HG03565 (cell line): ENCODE measurements at regions not wholly inside any gene's neighbourhood (a gene's known extent, or its start where the extent isn't known, plus 50 kb on each side); places are given as distances from the start of the nearest gene placed in this dataset.

Experiments
- ATAC-seq: cut with Tn5 transposase; IDR thresholded peaks from one replicate; pipeline ENCODE4 v1.9.1; 2021; ENCODE audit warnings: mild to moderate bottlenecking, moderate library complexity; ENCODE audit not compliant: unreplicated experiment

- ATAC-seq = no peak
These were observed 74.5 kb upstream of the MAP1B start for GRCh38 chr5:72032788-72033187.

GRCh38 chr5:72034770-72035169 is 72.5 kb upstream of the MAP1B start:
- no peak for ATAC-seq

- ATAC-seq = no peak
These were observed 71.4 kb upstream of the MAP1B start for GRCh38 chr5:72035831-72036230.

DNA sequence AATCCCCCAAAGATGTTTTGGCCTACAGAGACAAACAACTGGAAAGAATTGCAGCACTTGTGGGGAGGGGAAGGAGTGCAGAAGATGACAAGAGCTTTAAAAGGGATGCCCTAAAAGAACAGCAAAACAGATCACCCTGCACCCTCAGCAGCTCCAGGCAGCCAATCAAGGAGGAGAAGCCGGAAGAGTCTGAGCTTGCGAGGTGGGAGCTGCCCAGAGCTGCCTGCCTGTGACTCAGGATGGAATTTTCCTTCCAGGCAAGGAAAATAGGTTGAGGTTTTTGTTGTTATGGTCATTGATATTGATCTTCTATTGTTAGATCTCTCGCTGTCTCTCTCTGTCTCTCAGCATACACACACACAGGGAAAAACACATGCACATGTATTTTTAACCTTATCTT is 70.3 kb upstream of the MAP1B start:
- no peak for ATAC-seq

DNA sequence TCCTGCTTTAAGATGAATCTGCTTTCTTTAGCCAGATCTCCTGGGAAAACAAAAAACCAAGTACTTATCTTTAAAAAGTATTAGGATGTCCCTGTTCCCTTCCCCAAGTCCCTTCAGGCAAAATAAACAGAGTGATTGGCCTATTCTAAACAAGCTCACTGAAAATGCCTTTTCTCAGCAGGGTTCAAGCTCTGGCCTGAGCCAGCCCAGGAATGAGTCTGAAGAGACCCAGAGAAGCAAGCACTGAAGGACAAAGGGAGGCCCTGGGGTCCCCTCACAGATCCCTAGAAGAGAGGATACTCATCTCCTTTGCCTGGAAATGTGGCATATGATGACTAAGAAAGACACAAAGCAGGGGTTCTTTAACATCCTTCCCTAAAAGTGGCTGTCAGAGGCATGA is 66.8 kb upstream of the MAP1B start:
- ATAC-seq = no peak

- no peak for ATAC-seq
These were observed 65.6 kb upstream of the MAP1B start for GRCh38 chr5:72041654-72042053.

DNA sequence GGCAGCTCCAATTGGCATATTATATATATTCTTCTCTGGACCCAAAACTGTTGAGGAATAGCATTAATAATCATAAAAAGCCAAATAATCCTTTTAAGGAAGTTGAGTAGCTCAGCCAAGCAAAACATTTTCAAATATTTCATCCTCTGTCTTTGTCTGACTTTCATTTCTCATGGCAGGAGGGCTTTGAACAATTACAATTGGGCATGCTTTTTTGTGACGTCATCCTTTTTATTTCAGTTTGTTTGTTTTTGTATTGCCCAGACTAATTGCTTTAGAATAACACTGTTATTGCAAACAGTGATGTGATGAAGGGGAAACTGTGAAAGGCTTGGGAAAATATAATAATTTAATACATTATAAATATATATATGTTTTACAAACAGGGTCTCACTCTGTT is 65.2 kb upstream of the MAP1B start:
- no peak for ATAC-seq

GRCh38 chr5:72045692-72046091 is 61.6 kb upstream of the MAP1B start:
- ATAC-seq = no peak

GRCh38 chr5:72046106-72046505 is 61.2 kb upstream of the MAP1B start:
- ATAC-seq = no peak

DNA sequence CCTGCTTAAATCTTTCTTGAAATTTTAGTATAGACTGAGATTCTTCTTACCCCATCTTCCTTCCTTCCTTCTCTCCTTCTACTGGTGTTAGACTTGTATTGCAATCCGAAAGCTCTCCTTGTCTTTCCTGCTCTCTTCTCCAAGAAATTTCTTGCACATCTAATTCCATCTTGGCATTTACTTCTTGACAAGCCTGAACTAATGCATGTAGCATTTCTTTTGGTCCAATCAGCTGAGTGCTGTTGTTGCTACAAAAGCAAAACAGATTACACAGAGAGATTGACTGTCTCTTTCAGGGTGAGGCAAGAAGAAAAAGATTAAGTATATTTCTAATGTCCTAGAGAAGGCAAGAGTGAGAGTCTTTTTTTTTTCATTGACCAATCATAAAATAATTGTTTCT is 51.6 kb upstream of the MAP1B start:
- no peak for ATAC-seq
